Colonic mucosa (tissue), 4 donors: ENCODE measurements at regions not wholly inside any gene's neighbourhood (a gene's known extent, or its start where the extent isn't known, plus 50 kb on each side); places are given as distances from the start of the nearest gene placed in this dataset.

Experiments used
- DNase-seq: peaks from one replicate; pipeline ENCODE4 v3.0.0-alpha.2; 2020
- H3K27ac ChIP-seq: fragments of 200-600 bp; one replicate; pipeline ENCODE4 v1.8.0; 2021
- H3K27me3 ChIP-seq: fragments of 200-600 bp; one replicate; pipeline ENCODE4 v1.8.0; 2021
- H3K36me3 ChIP-seq: fragments of 200-600 bp; one replicate; pipeline ENCODE4 v1.8.0; 2021
- H3K4me1 ChIP-seq: fragments of 200-600 bp; one replicate; pipeline ENCODE4 v1.8.0; 2021; ENCODE audit warnings: mild to moderate bottlenecking
- H3K4me3 ChIP-seq: fragments of 200-600 bp; one replicate; pipeline ENCODE4 v1.8.0; 2021
- H3K9ac ChIP-seq, 2 donors: one replicate each; pipeline ENCODE4 v1.7.0; 2013; ENCODE audit warnings: control low read depth in 2 of 2, low read depth in 2 of 2, low read length in 2 of 2
- H3K9me3 ChIP-seq: fragments of 200-600 bp; one replicate; pipeline ENCODE4 v1.8.0; 2021
- intact Hi-C: fragments of 100-400 bp; cut with DNase I; formaldehyde crosslinking; loops from one replicate; pipeline ENCODE4 v1.14.1; 2022
- TF ChIP-seq, protein P1 (sequence below): fragments of 200-600 bp; IDR thresholded peaks from one replicate; pipeline ENCODE4 v1.8.0; 2022; ENCODE audit warnings: antibody characterized with exemption, mild to moderate bottlenecking
- donor health status: healthy.
- donor health status: DM: no; HTN: no; CAD: no.
- donor health status: DM: no; HTN: no; CAD: no.

DNA sequence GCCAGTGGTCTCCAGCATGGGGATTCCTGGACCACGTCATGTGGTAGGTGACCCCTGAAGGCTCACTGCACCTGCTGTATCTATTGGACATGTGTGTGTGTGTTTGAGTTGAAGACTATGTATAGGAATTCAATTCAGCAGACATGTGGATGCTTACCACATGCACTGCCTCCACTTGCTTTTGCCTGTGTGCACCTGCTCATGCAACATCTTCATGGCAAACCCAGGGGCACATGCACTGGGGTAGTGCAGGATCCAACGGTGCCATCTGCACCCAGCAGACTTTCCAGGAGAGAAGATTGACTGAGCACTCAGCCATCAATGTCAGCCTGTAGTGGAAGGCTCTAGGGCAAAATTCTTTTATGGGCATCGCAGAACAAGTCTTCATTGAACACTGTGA, 299.4 kb downstream of the CDH26 start:
- no peaks in the 10 kb centered on the region for H3K9me3 ChIP-seq
- intact Hi-C loops, result no loop called here
- no peaks in the 10 kb centered on the region for H3K4me1 ChIP-seq
- H3K36me3 ChIP-seq, result no peaks in the 10 kb centered on the region
- DNase-seq, result no peak
- no peak overlapping the region for H3K27ac ChIP-seq
- TF ChIP-seq, protein P1, sequence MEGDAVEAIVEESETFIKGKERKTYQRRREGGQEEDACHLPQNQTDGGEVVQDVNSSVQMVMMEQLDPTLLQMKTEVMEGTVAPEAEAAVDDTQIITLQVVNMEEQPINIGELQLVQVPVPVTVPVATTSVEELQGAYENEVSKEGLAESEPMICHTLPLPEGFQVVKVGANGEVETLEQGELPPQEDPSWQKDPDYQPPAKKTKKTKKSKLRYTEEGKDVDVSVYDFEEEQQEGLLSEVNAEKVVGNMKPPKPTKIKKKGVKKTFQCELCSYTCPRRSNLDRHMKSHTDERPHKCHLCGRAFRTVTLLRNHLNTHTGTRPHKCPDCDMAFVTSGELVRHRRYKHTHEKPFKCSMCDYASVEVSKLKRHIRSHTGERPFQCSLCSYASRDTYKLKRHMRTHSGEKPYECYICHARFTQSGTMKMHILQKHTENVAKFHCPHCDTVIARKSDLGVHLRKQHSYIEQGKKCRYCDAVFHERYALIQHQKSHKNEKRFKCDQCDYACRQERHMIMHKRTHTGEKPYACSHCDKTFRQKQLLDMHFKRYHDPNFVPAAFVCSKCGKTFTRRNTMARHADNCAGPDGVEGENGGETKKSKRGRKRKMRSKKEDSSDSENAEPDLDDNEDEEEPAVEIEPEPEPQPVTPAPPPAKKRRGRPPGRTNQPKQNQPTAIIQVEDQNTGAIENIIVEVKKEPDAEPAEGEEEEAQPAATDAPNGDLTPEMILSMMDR, result no peak
- no peak overlapping the region for H3K4me3 ChIP-seq
- H3K27me3 ChIP-seq, result no peaks in the 10 kb centered on the region
- H3K9ac ChIP-seq, result no peak overlapping the region

DNA sequence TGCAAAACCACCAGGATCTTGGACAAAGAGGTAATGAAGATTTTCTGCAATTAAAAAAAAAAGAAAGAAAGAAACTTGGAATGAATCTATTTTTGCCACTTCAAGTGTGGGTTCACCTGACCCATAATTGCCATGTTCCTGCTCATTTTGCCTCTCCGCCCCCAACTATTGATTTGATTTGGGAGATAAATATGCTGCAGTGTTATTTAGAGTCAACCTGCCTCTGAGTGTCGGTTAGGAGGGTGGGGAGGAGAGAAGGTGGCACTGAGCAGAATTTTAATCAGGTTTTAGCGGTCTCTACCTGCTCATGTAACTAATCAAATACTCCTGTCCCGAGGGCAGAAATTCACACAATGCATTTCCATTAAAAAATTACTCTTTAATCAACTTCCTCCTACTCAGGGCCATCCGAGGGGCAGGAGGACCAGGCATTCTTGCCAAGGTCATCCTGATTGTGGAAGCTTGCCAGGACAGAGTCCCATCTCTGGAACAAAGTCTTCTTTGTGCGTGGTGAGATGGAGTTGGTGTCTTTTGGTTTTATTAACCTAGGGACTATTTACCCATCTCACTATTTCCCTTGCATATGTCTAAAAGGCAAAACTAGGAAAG, 300.1 kb downstream of the CDH26 start:
- DNase-seq, result no peak
- no peaks in the 10 kb centered on the region for H3K27me3 ChIP-seq
- H3K4me1 ChIP-seq, result no peaks in the 10 kb centered on the region
- H3K9me3 ChIP-seq, result no peaks in the 10 kb centered on the region
- intact Hi-C loops, result no loop called here
- no peak overlapping the region for H3K4me3 ChIP-seq
- H3K9ac ChIP-seq, result no peak overlapping the region
- no peak overlapping the region for H3K27ac ChIP-seq
- TF ChIP-seq, protein P1, result no peak
- no peaks in the 10 kb centered on the region for H3K36me3 ChIP-seq

DNA sequence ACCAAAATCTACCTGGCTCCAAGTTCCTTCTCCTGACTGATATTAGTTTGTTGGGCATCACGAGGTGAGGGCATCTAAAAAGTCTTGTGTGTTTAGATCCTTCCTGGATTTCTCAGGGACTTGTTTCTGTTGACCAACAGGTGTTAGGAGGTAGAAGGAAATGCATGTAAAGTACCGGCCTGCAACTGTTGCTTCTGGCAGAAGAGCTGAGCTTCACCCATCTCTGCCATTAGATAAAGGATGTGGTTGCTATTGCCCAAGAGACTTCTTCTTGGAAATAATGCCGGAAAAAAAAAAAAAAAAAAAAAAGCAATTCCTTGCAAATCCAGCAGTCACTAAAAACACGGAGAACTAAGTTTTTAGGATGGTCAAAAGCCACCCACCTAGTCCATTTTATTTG, 303.1 kb downstream of the CDH26 start:
- H3K27ac ChIP-seq, result no peak overlapping the region
- no peak overlapping the region for H3K9ac ChIP-seq
- no peak for DNase-seq
- TF ChIP-seq, protein P1, result no peak
- H3K9me3 ChIP-seq, result no peaks in the 10 kb centered on the region
- no peaks in the 10 kb centered on the region for H3K36me3 ChIP-seq
- intact Hi-C loops, result loop anchor here (5.0 kb wide), 1 partner anchor 204 kb away; no protein-coding TSS in a partner anchor
- no peak overlapping the region for H3K4me3 ChIP-seq
- no peaks in the 10 kb centered on the region for H3K27me3 ChIP-seq
- H3K4me1 ChIP-seq, result no peaks in the 10 kb centered on the region

GRCh38 chr20:60262967-60263603, 304.9 kb downstream of the CDH26 start:
- H3K27ac ChIP-seq, result no peak overlapping the region
- H3K36me3 ChIP-seq, result no peaks in the 10 kb centered on the region

DNA sequence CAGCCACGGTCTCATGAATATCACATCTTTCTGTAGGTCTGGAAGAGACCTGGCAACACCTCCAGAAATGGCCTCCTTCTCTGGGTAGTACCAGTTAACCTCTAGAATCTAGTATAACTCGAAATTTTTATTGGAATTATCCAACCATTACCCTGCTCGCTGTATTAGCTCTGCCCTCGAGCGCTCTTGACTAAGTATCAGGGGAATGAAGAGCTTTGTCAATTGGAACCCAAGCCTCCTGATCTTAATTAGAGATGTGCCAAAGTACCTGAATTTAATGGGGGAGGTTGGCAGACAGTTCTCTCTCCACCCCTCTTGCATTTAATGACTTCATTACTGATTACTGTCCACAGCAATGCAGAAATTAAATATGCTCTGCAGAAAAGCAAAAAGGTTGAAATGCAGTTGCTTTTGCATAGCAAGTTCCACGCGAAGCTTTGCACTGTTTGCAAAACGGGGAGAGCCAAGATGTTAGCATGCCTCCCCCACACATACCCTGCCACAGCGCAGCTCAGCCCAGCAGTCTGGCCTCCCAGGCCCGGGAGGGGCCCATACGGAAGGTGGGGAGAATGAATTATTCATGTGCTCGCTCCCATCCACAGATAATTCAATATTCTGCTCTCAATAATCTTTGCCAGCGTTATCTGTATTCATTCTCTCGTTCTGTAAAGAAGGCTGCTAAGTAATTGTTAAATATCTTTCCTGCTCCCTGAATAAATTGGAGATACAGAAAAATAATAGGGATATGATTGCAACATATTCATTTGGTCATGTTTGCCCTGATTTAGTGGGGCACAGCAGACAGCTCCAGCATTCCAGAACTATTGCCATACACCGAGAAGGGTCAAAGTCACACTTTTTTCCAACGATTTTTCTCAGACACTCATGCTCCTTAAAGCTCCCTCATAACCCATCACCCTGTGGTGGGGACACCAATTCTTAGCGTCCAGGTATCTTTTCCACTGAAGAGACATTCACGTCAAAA, 305.8 kb downstream of the CDH26 start:
- intact Hi-C loops, result loop anchor here (5.0 kb wide), 1 partner anchor 207 kb away; no protein-coding TSS in a partner anchor
- TF ChIP-seq, protein P1, result no peak

More at GRCh38 chr20:60262967-60263603, 304.9 kb downstream of the CDH26 start:
- H3K9ac ChIP-seq, result no peak overlapping the region
- H3K4me1 ChIP-seq, result no peaks in the 10 kb centered on the region
- H3K4me3 ChIP-seq, result no peak overlapping the region
- H3K9me3 ChIP-seq, result no peaks in the 10 kb centered on the region
- H3K27me3 ChIP-seq, result no peaks in the 10 kb centered on the region
- intact Hi-C loops, result loop anchor here (5.0 kb wide), 1 partner anchor 206 kb away; no protein-coding TSS in a partner anchor
- DNase-seq, result peak; percentile 27
- TF ChIP-seq, protein P1, result peak; percentile 58

More for the DNA sequence above, 305.8 kb downstream of the CDH26 start:
- Histone ChIP-seq H3K9ac (no peak overlapping the region), H3K27me3 (no peaks in the 10 kb centered on the region), H3K27ac (no peak overlapping the region), H3K4me3 (no peak overlapping the region), H3K9me3 (no peaks in the 10 kb centered on the region), H3K36me3 (no peaks in the 10 kb centered on the region), H3K4me1 (no peaks in the 10 kb centered on the region)
- DNase-seq, result no peak
